H9 (cell line): ENCODE measurements at regions not wholly inside any gene's neighbourhood (a gene's known extent, or its start where the extent isn't known, plus 50 kb on each side); places are given as distances from the start of the nearest gene placed in this dataset.

Experiments
- DNase-seq: peaks from one replicate; pipeline ENCODE4 v3.0.0-alpha.2; 2017
- H2AFZ ChIP-seq: one replicate; pipeline ENCODE4 v1.6.1; 2013; ENCODE audit warnings: mild to moderate bottlenecking, low read length, control low read depth, moderate library complexity
- H2AK5ac ChIP-seq: 2 replicates; pipeline ENCODE4 v1.6.1; 2013; ENCODE audit warnings: low read length, control low read depth, mixed read lengths; ENCODE audit not compliant: insufficient read length
- H2BK120ac ChIP-seq: one replicate; pipeline ENCODE4 v1.6.1; 2013; ENCODE audit warnings: low read depth, mild to moderate bottlenecking, low read length, control low read depth, inconsistent platforms; ENCODE audit not compliant: poor library complexity, severe bottlenecking
- H2BK12ac ChIP-seq: 2 replicates; pipeline ENCODE4 v1.6.1; 2013; ENCODE audit warnings: low read length, control low read depth, mixed read lengths, low read depth; ENCODE audit not compliant: insufficient read length
- H2BK15ac ChIP-seq: 2 replicates; pipeline ENCODE4 v1.6.1; 2013; ENCODE audit warnings: low read depth, low read length, control low read depth
- H2BK20ac ChIP-seq: one replicate; pipeline ENCODE4 v1.6.1; 2013; ENCODE audit warnings: low read depth, mild to moderate bottlenecking, low read length, control low read depth, inconsistent platforms; ENCODE audit not compliant: poor library complexity, severe bottlenecking
- H2BK5ac ChIP-seq: 2 replicates; pipeline ENCODE4 v1.6.1; 2013; ENCODE audit warnings: low read length, control low read depth, mixed read lengths; ENCODE audit not compliant: insufficient read length
- H3K14ac ChIP-seq: 2 replicates; pipeline ENCODE4 v1.6.1; 2013; ENCODE audit warnings: low read length, control low read depth; ENCODE audit not compliant: insufficient read depth
- H3K18ac ChIP-seq: 2 replicates; pipeline ENCODE4 v1.6.1; 2013; ENCODE audit warnings: low read depth, mild to moderate bottlenecking, mixed read lengths, low read length, control low read depth; ENCODE audit not compliant: insufficient read length
- H3K23ac ChIP-seq: 2 replicates; pipeline ENCODE4 v1.6.1; 2013; ENCODE audit warnings: low read length, control low read depth, mixed read lengths, low read depth; ENCODE audit not compliant: insufficient read length
- H3K23me2 ChIP-seq: 2 replicates; pipeline ENCODE4 v1.6.1; 2013; ENCODE audit warnings: low read depth, mild to moderate bottlenecking, mixed read lengths, low read length, control low read depth; ENCODE audit not compliant: insufficient read length, poor library complexity, severe bottlenecking
- H3K27ac ChIP-seq: 2 replicates; pipeline ENCODE4 v1.5.1; 2013; ENCODE audit warnings: low read length, control low read depth, mixed read lengths, low read depth; ENCODE audit not compliant: insufficient read length
- H3K27me3 ChIP-seq: 2 replicates; pipeline ENCODE4 v1.6.1; 2013; ENCODE audit warnings: low read length, control low read depth, inconsistent platforms; ENCODE audit not compliant: insufficient read depth
- H3K4ac ChIP-seq: 2 replicates; pipeline ENCODE4 v1.6.1; 2013; ENCODE audit warnings: low read depth, mild to moderate bottlenecking, control low read depth, inconsistent platforms, low read length, moderate library complexity
- H3K4me1 ChIP-seq: 2 replicates; pipeline ENCODE4 v1.6.1; 2013; ENCODE audit warnings: low read length, control low read depth, inconsistent platforms; ENCODE audit not compliant: insufficient read depth
- H3K4me2 ChIP-seq: 2 replicates; pipeline ENCODE4 v1.6.1; 2013; ENCODE audit warnings: low read length, control low read depth, mixed read lengths; ENCODE audit not compliant: insufficient read length, insufficient read depth
- H3K56ac ChIP-seq: 2 replicates; pipeline ENCODE4 v1.6.1; 2013; ENCODE audit warnings: low read depth, mild to moderate bottlenecking, mixed read lengths, low read length, control low read depth; ENCODE audit not compliant: insufficient read length
- H3K79me1 ChIP-seq: 2 replicates; pipeline ENCODE4 v1.6.1; 2013; ENCODE audit warnings: low read depth, mild to moderate bottlenecking, moderate library complexity, low read length, control low read depth, inconsistent platforms; ENCODE audit not compliant: insufficient read depth, poor library complexity, severe bottlenecking
- H3K79me2 ChIP-seq: 2 replicates; pipeline ENCODE4 v1.6.1; 2013; ENCODE audit warnings: low read length, control low read depth, inconsistent platforms; ENCODE audit not compliant: insufficient read depth
- H3K9ac ChIP-seq: 2 replicates; pipeline ENCODE4 v1.6.1; 2013; ENCODE audit warnings: low read length, control low read depth, mixed read lengths; ENCODE audit not compliant: insufficient read length; ENCODE audit errors: extremely low read depth
- H3K9me3 ChIP-seq: one replicate; pipeline ENCODE4 v1.6.1; 2013; ENCODE audit warnings: low read depth, low read length, inconsistent platforms; ENCODE audit not compliant: control insufficient read depth
- H3T11ph ChIP-seq: one replicate; pipeline ENCODE4 v1.6.1; 2013; ENCODE audit warnings: mild to moderate bottlenecking, low read length, control low read depth, inconsistent platforms
- H4K20me1 ChIP-seq: one replicate; pipeline ENCODE4 v1.6.1; 2013; ENCODE audit not compliant: control insufficient read depth, insufficient read length, insufficient read depth
- H4K5ac ChIP-seq: 2 replicates; pipeline ENCODE4 v1.6.1; 2013; ENCODE audit warnings: low read depth, mild to moderate bottlenecking, mixed read lengths, low read length, control low read depth; ENCODE audit not compliant: insufficient read length
- H4K8ac ChIP-seq: replicated peaks from 2 replicates; pipeline ENCODE4 v1.6.1; 2013; ENCODE audit warnings: low read length, control low read depth, mixed read lengths, low read depth; ENCODE audit not compliant: insufficient read length
- H4K91ac ChIP-seq: 2 replicates; pipeline ENCODE4 v1.6.1; 2013; ENCODE audit warnings: low read depth, mild to moderate bottlenecking, moderate library complexity, mixed read lengths, low read length, control low read depth; ENCODE audit not compliant: insufficient read length
- H3K27ac Mint-ChIP-seq, 3 experiments: 2 replicates in 2 of 3; 3 replicates in 1 of 3; pipeline ENCODE4 v1.8.0; 2020 to 2021; ENCODE audit warnings: mixed read lengths in 3 of 3, mild to moderate bottlenecking in 1 of 3, moderate library complexity in 1 of 3
- H3K27me3 Mint-ChIP-seq: 2 replicates; pipeline ENCODE4 v1.8.0; 2021; ENCODE audit warnings: low read depth, mild to moderate bottlenecking, moderate library complexity, mixed read lengths
- H3K36me3 Mint-ChIP-seq, 3 experiments: 2 replicates in 2 of 3; 3 replicates in 1 of 3; pipeline ENCODE4 v1.8.0; 2020 to 2021; ENCODE audit warnings: low read depth in 3 of 3, mixed read lengths in 3 of 3; ENCODE audit not compliant: insufficient read depth in 1 of 3
- H3K4me1 Mint-ChIP-seq, 2 experiments: 2 replicates each; pipeline ENCODE4 v1.8.0; 2020; ENCODE audit warnings: mixed read lengths in 2 of 2
- H3K4me3 Mint-ChIP-seq, 2 experiments: 2 replicates in 1 of 2; 3 replicates in 1 of 2; pipeline ENCODE4 v1.8.0; 2020 to 2021; ENCODE audit warnings: mild to moderate bottlenecking in 2 of 2, mixed read lengths in 2 of 2, moderate library complexity in 1 of 2
- H3K9me3 Mint-ChIP-seq, 2 experiments: 2 replicates in 1 of 2; 3 replicates in 1 of 2; pipeline ENCODE4 v1.8.0; 2020; ENCODE audit warnings: mild to moderate bottlenecking in 2 of 2, mixed read lengths in 2 of 2, moderate library complexity in 1 of 2
- WGBS: extraction: QIAGEN DNeasy Blood & Tissue Kit; methylation state at CpG from one replicate; pipeline ENCODE4 v1.1.7; 2013; ENCODE audit warnings: missing lambda C conversion rate, low lambda C conversion rate, mixed read lengths; ENCODE audit not compliant: insufficient read length; ENCODE audit errors: extremely low coverage; 5-methylcytosine and 5-hydroxymethylcytosine counted together
- TF ChIP-seq, protein P1 (sequence below): fragments of 200-600 bp; sonication (generic); conservative IDR thresholded peaks from 3 replicates; pipeline ENCODE4 v1.8.0; 2021; ENCODE audit warnings: antibody characterized with exemption, mild to moderate bottlenecking

DNA sequence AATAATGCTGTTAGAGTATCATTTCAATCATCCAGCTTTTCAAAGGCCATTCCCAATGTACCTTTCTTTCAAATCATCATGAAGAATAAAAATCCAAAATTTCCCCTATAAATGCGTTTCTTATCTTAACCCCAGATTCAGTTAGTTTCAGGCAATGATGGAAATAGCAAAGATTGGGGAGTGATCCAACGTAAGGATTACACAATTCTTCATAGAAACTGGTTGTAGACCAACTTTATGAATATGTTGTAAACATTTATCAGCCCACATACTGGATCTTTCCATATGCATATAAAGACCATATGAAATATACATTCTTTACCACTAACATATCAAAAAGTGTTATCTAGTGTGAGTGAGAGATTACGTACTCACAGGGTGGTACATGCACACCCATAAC, 92.7 kb downstream of the ZC3H11B start:
- no peaks in the 10 kb centered on the region for H3K9me3 Mint-ChIP-seq
- Histone ChIP-seq H3K9ac (no peak overlapping the region), H2AK5ac (no peak overlapping the region), H3K18ac (no peak overlapping the region), H3K4me1 (no peaks in the 10 kb centered on the region), H4K5ac (no peak overlapping the region), H2BK15ac (no peak overlapping the region), H3K14ac (no peak overlapping the region), H3K79me1 (no peaks in the 10 kb centered on the region), H3K56ac (no peak overlapping the region), H3K23ac (no peak overlapping the region), H2BK120ac (no peak overlapping the region), H2BK12ac (no peak overlapping the region), H3K27me3 (no peaks in the 10 kb centered on the region), H3K4ac (no peak overlapping the region), H3K79me2 (no peaks in the 10 kb centered on the region), H2BK5ac (no peak overlapping the region), H4K20me1 (no peaks in the 10 kb centered on the region), H3K4me2 (no peak overlapping the region), H2AFZ (no peak overlapping the region), H2BK20ac (no peak overlapping the region), H4K91ac (no peak overlapping the region), H3K27ac (no peak overlapping the region), H4K8ac (no peak overlapping the region), H3K23me2 (no peaks in the 10 kb centered on the region), H3T11ph (no peak overlapping the region), H3K9me3 (no peaks in the 10 kb centered on the region)
- H3K27me3 Mint-ChIP-seq: no peaks in the 10 kb centered on the region
- no CpG with 5 or more reads among the region's 3 CpGs for WGBS
- TF ChIP-seq, protein P1, sequence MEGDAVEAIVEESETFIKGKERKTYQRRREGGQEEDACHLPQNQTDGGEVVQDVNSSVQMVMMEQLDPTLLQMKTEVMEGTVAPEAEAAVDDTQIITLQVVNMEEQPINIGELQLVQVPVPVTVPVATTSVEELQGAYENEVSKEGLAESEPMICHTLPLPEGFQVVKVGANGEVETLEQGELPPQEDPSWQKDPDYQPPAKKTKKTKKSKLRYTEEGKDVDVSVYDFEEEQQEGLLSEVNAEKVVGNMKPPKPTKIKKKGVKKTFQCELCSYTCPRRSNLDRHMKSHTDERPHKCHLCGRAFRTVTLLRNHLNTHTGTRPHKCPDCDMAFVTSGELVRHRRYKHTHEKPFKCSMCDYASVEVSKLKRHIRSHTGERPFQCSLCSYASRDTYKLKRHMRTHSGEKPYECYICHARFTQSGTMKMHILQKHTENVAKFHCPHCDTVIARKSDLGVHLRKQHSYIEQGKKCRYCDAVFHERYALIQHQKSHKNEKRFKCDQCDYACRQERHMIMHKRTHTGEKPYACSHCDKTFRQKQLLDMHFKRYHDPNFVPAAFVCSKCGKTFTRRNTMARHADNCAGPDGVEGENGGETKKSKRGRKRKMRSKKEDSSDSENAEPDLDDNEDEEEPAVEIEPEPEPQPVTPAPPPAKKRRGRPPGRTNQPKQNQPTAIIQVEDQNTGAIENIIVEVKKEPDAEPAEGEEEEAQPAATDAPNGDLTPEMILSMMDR: no peak
- no peak overlapping the region for H3K27ac Mint-ChIP-seq
- H3K4me3 Mint-ChIP-seq: no peak overlapping the region
- DNase-seq: no peak
- H3K36me3 Mint-ChIP-seq: no peaks in the 10 kb centered on the region
- peaks cover 0 to 4% of the 10 kb centered on the region in 2 experiments; a peak in 2 of 4 replicates for H3K4me1 Mint-ChIP-seq
